GM12878 (cell line): ENCODE measurements at regions not wholly inside any gene's neighbourhood (a gene's known extent, or its start where the extent isn't known, plus 50 kb on each side); places are given as distances from the start of the nearest gene placed in this dataset.

Experiments
- CREB1 ChIP-seq: IDR thresholded peaks from 2 replicates; pipeline ENCODE4 v1.6.1; 2012; ENCODE audit warnings: low read depth, mild to moderate bottlenecking, inconsistent platforms
- CREM ChIP-seq: IDR thresholded peaks from 2 replicates; pipeline ENCODE4 v1.6.1; 2014; ENCODE audit warnings: antibody characterized with exemption, low read depth
- EED ChIP-seq: sonication (generic); IDR thresholded peaks from 2 replicates; pipeline ENCODE4 v1.6.1; 2016; ENCODE audit warnings: antibody characterized with exemption, low read depth
- EP300 ChIP-seq, 2 experiments: fragments of 150-350 bp in 1 of 2; IDR thresholded peaks; 2 replicates each; pipeline ENCODE4 v1.6.1; 2011 to 2012; ENCODE audit warnings: low read depth in 2 of 2, low read length in 2 of 2, borderline replicate concordance in 1 of 2, improper control_type of control experiment in 1 of 2, inconsistent platforms in 1 of 2; ENCODE audit not compliant: control insufficient read depth in 1 of 2
- GABPA ChIP-seq: IDR thresholded peaks from 2 replicates; pipeline ENCODE4 v1.6.1; 2014; ENCODE audit warnings: antibody characterized with exemption, low read depth, mild to moderate bottlenecking, inconsistent platforms
- JUNB ChIP-seq: IDR thresholded peaks from 2 replicates; pipeline ENCODE4 v1.6.1; 2016; ENCODE audit warnings: antibody characterized with exemption, mild to moderate bottlenecking
- JUND ChIP-seq: IDR thresholded peaks from 2 replicates; pipeline ENCODE4 v1.6.1; 2012; ENCODE audit warnings: low read depth, mild to moderate bottlenecking, low read length, improper control_type of control experiment, moderate library complexity
- LARP7 ChIP-seq: fragments of 450-650 bp; IDR thresholded peaks from 2 replicates; pipeline ENCODE4 v1.6.1; 2017; ENCODE audit warnings: mild to moderate bottlenecking
- NR2C2 ChIP-seq: IDR thresholded peaks from 2 replicates; pipeline ENCODE4 v1.6.1; 2011; ENCODE audit warnings: borderline replicate concordance, low read depth; ENCODE audit not compliant: control insufficient read depth, insufficient read length
- RUNX3 ChIP-seq: IDR thresholded peaks from 2 replicates; pipeline ENCODE4 v1.6.1; 2012; ENCODE audit warnings: low read length, inconsistent platforms
- TAF1 ChIP-seq: IDR thresholded peaks from 2 replicates; pipeline ENCODE4 v1.6.1; 2011; ENCODE audit warnings: mild to moderate bottlenecking, low read depth, low read length, borderline replicate concordance
- TBL1XR1 ChIP-seq: IDR thresholded peaks from 2 replicates; pipeline ENCODE4 v1.6.1; 2012; ENCODE audit warnings: low read depth, low read length, improper control_type of control experiment
- TF ChIP-seq, protein P1 (sequence below): IDR thresholded peaks from 2 replicates; pipeline ENCODE4 v1.6.1; 2011; ENCODE audit warnings: borderline replicate concordance, low read depth, mild to moderate bottlenecking, moderate library complexity, mixed read lengths, low read length; ENCODE audit not compliant: insufficient read depth; ENCODE audit errors: extremely low read length
- TF ChIP-seq, protein P2 (sequence below): fragments of 450-650 bp; IDR thresholded peaks from 2 replicates; pipeline ENCODE4 v1.6.1; 2018; ENCODE audit warnings: mild to moderate bottlenecking, low read depth, moderate library complexity; ENCODE audit not compliant: partially characterized antibody
- TF ChIP-seq, protein P3 (sequence below): fragments of 450-650 bp; IDR thresholded peaks from 2 replicates; pipeline ENCODE4 v1.6.1; 2017; ENCODE audit warnings: mild to moderate bottlenecking, moderate library complexity
- TF ChIP-seq, protein P4 (sequence below): fragments of 450-650 bp; IDR thresholded peaks from 2 replicates; pipeline ENCODE4 v1.6.1; 2017; ENCODE audit warnings: mild to moderate bottlenecking, low read depth, inconsistent platforms; ENCODE audit not compliant: poor library complexity, severe bottlenecking
- TF ChIP-seq, protein P5 (sequence below): fragments of 150-350 bp; IDR thresholded peaks from 2 replicates; pipeline ENCODE4 v1.6.1; 2014; ENCODE audit warnings: mild to moderate bottlenecking, low read depth, low read length
- TF ChIP-seq, protein P6 (sequence below): IDR thresholded peaks from 2 replicates; pipeline ENCODE4 v1.6.1; 2012; ENCODE audit warnings: low read depth, low read length, improper control_type of control experiment

DNA sequence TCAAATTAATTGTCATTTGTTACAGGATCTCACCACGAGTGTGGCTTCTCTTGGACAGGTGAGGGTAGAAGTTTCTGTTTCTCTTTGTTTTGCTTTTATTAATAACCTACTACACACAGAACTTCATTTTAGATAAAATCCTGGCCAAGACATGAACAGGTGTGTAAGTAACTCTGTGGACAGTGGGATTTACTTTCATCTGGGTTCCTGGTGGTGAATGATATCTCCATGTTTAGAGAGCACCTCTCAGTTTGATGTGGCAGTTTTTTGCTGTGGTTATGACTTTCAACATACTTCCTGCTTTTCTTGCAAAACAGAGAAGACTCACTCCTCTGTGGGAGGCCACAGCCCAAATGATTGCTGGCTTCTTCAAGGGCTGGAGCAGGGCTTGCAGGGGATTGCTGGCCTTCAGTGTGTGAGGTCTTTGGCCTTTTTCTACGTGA is 71.1 kb upstream of the XCR1 start (continued):
- TF ChIP-seq, protein P1, sequence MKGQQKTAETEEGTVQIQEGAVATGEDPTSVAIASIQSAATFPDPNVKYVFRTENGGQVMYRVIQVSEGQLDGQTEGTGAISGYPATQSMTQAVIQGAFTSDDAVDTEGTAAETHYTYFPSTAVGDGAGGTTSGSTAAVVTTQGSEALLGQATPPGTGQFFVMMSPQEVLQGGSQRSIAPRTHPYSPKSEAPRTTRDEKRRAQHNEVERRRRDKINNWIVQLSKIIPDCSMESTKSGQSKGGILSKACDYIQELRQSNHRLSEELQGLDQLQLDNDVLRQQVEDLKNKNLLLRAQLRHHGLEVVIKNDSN = no peak
- peak; percentile 97 for TF ChIP-seq JUNB
- TF ChIP-seq, protein P2, sequence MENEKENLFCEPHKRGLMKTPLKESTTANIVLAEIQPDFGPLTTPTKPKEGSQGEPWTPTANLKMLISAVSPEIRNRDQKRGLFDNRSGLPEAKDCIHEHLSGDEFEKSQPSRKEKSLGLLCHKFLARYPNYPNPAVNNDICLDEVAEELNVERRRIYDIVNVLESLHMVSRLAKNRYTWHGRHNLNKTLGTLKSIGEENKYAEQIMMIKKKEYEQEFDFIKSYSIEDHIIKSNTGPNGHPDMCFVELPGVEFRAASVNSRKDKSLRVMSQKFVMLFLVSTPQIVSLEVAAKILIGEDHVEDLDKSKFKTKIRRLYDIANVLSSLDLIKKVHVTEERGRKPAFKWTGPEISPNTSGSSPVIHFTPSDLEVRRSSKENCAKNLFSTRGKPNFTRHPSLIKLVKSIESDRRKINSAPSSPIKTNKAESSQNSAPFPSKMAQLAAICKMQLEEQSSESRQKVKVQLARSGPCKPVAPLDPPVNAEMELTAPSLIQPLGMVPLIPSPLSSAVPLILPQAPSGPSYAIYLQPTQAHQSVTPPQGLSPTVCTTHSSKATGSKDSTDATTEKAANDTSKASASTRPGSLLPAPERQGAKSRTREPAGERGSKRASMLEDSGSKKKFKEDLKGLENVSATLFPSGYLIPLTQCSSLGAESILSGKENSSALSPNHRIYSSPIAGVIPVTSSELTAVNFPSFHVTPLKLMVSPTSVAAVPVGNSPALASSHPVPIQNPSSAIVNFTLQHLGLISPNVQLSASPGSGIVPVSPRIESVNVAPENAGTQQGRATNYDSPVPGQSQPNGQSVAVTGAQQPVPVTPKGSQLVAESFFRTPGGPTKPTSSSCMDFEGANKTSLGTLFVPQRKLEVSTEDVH = no peak
- TF ChIP-seq TBL1XR1 = peak; percentile 93
- peak; percentile 53; the same call in 1 of the 2 replicates for TF ChIP-seq JUND
- TF ChIP-seq, protein P3, sequence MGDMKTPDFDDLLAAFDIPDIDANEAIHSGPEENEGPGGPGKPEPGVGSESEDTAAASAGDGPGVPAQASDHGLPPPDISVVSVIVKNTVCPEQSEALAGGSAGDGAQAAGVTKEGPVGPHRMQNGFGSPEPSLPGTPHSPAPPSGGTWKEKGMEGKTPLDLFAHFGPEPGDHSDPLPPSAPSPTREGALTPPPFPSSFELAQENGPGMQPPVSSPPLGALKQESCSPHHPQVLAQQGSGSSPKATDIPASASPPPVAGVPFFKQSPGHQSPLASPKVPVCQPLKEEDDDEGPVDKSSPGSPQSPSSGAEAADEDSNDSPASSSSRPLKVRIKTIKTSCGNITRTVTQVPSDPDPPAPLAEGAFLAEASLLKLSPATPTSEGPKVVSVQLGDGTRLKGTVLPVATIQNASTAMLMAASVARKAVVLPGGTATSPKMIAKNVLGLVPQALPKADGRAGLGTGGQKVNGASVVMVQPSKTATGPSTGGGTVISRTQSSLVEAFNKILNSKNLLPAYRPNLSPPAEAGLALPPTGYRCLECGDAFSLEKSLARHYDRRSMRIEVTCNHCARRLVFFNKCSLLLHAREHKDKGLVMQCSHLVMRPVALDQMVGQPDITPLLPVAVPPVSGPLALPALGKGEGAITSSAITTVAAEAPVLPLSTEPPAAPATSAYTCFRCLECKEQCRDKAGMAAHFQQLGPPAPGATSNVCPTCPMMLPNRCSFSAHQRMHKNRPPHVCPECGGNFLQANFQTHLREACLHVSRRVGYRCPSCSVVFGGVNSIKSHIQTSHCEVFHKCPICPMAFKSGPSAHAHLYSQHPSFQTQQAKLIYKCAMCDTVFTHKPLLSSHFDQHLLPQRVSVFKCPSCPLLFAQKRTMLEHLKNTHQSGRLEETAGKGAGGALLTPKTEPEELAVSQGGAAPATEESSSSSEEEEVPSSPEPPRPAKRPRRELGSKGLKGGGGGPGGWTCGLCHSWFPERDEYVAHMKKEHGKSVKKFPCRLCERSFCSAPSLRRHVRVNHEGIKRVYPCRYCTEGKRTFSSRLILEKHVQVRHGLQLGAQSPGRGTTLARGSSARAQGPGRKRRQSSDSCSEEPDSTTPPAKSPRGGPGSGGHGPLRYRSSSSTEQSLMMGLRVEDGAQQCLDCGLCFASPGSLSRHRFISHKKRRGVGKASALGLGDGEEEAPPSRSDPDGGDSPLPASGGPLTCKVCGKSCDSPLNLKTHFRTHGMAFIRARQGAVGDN = no peak
- TF ChIP-seq RUNX3 = peak; percentile 100
- peak; percentile 69; the same call in 1 of the 2 replicates for TF ChIP-seq TAF1
- TF ChIP-seq CREB1 = peak; percentile 34; the same call in 1 of the 2 replicates
- TF ChIP-seq EED = peak; percentile 97
- TF ChIP-seq, protein P4, sequence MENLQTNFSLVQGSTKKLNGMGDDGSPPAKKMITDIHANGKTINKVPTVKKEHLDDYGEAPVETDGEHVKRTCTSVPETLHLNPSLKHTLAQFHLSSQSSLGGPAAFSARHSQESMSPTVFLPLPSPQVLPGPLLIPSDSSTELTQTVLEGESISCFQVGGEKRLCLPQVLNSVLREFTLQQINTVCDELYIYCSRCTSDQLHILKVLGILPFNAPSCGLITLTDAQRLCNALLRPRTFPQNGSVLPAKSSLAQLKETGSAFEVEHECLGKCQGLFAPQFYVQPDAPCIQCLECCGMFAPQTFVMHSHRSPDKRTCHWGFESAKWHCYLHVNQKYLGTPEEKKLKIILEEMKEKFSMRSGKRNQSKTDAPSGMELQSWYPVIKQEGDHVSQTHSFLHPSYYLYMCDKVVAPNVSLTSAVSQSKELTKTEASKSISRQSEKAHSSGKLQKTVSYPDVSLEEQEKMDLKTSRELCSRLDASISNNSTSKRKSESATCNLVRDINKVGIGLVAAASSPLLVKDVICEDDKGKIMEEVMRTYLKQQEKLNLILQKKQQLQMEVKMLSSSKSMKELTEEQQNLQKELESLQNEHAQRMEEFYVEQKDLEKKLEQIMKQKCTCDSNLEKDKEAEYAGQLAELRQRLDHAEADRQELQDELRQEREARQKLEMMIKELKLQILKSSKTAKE = peak; percentile 53
- TF ChIP-seq GABPA = peak; percentile 61; the same call in 1 of the 2 replicates
- TF ChIP-seq, protein P5, sequence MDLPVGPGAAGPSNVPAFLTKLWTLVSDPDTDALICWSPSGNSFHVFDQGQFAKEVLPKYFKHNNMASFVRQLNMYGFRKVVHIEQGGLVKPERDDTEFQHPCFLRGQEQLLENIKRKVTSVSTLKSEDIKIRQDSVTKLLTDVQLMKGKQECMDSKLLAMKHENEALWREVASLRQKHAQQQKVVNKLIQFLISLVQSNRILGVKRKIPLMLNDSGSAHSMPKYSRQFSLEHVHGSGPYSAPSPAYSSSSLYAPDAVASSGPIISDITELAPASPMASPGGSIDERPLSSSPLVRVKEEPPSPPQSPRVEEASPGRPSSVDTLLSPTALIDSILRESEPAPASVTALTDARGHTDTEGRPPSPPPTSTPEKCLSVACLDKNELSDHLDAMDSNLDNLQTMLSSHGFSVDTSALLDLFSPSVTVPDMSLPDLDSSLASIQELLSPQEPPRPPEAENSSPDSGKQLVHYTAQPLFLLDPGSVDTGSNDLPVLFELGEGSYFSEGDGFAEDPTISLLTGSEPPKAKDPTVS = no peak
- TF ChIP-seq, protein P6, sequence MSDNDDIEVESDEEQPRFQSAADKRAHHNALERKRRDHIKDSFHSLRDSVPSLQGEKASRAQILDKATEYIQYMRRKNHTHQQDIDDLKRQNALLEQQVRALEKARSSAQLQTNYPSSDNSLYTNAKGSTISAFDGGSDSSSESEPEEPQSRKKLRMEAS = peak; percentile 46; the same call in 1 of the 2 replicates
- TF ChIP-seq LARP7 = no peak
- no peak for TF ChIP-seq NR2C2
- peak; percentile 79 for TF ChIP-seq CREM
- peak; percentile 64 to 81; a peak in 3 of 4 replicates for TF ChIP-seq EP300 (IDR thresholded peaks at IDR 0.05; ENCODE audit: borderline replicate concordance in 1 of 2, control insufficient read depth in 1 of 2, low read depth in 2 of 2, low read length in 2 of 2)
